NCI-H1436 (cell line): ENCODE measurements at regions not wholly inside any gene's neighbourhood (a gene's known extent, or its start where the extent isn't known, plus 50 kb on each side); places are given as distances from the start of the nearest gene placed in this dataset.

ENCODE experiments used
- DNase-seq: peaks from one replicate; lab custom pipeline; 2025; lab: John Stamatoyannopoulos, UW

- DNase-seq: no peak
Observed at GRCh38 chr4:25578432-25578831, 77.2 kb upstream of the SLC34A2 start.

DNA sequence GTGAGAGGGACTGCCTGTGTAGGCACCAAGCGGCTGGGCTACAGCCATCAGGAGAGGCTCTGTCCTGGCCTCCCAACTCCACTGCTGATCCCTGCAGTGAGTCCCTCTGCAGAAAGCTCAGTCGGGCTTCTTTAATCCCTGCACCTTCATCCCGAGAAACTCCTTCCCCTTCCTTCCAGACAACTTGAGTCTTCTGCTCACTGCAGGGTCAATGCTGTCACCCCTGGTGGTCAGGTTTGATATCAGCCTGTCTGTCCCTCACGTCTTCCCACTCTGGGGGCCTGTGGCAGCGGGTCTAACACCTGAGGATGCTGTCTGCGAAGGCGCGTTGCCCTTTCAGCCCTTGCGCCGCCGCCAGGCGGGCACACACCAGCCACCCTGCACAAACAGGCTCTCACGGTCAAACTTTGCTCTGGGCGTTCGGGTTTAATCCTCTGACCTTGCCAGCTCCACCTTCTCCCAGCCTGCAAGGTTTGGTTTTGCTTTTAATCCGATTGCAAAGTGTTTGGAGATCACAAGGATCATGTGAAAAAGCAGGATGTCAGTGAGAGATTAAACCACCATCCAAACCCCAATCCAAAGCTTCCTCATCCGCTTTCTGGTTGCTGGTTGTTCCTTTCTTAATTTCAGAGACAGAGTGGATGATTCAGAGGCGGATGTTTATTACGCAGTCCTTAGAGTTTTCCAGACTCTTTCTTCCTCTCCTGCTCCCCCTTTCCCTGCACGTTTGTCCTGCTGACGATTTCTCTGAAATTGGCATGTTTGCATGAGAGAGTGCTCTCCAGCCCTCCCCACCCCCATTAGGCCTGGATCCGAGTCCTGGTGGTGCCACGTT lies 74.8 kb upstream of the SLC34A2 start:
- DNase-seq: no peak

GRCh38 chr4:25585901-25586523 lies 69.6 kb upstream of the SLC34A2 start:
- no peak for DNase-seq

- no peak for DNase-seq
Observed at GRCh38 chr4:25588206-25588605, 67.4 kb upstream of the SLC34A2 start.

DNA sequence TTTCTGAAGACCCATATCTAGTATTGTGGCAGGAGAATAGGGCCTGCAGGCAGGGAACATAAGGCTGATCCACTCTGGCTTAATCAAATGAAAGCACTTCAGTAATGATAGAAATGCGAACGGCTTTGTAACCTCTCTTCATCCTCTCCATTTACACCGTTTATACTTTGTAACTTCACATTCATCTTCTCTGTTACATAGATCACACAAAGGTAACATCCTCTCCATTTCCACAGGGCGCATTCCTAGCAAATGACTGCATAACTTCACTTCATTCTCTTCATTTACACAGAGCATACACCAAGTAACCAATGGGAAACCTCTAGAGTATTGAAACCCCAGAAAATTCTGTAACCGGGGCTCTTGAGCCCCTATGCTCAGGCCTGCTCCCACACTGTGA lies 65.5 kb upstream of the SLC34A2 start:
- DNase-seq: no peak

DNA sequence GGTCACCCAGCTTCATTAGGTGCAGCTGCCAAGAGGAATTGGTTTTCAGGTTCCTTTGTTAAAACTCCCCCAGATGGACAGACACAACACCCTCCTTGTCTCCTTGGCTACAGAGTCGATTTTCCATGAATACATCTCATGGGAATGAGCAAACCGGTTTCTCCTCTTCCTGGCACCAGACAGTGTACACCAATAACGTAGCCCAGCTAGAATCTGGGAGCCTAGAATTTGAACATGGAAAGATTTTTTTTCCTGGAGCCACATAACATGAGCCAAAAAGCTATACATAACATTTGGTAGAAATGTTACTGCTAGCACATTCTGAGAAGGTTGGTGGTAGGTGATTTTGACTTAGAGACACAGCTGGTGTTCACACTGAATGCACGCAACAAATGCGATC lies 62.9 kb upstream of the SLC34A2 start:
- DNase-seq: no peak
